GM12892 (cell line): ENCODE measurements at regions not wholly inside any gene's neighbourhood (a gene's known extent, or its start where the extent isn't known, plus 50 kb on each side); places are given as distances from the start of the nearest gene placed in this dataset.

Experiments used
- DNase-seq: peaks from one replicate; pipeline ENCODE4 v3.0.0; 2011; ENCODE audit not compliant: insufficient read length
- FAIRE-seq: peaks from 2 replicates; lab custom pipeline; 2011; peaks lifted over from hg19 to GRCh38; lab: Jason Lieb, UNC
- POLR2A ChIP-seq: IDR thresholded peaks from 2 replicates; pipeline ENCODE4 v1.6.1; 2011; ENCODE audit warnings: low read depth, low read length, control low read depth
- POLR2AphosphoS5 ChIP-seq: IDR thresholded peaks from 2 replicates; pipeline ENCODE4 v1.6.1; 2011; ENCODE audit warnings: low read depth, low read length, control low read depth
- TAF1 ChIP-seq: IDR thresholded peaks from 2 replicates; pipeline ENCODE4 v1.6.1; 2011; ENCODE audit warnings: low read depth, mild to moderate bottlenecking, control low read depth, low read length, borderline replicate concordance

GRCh38 chr13:80201694-80202468 is 139.0 kb downstream of the SPRY2 start:
- TF ChIP-seq POLR2A: no peak
- no peak for TF ChIP-seq POLR2AphosphoS5
- TF ChIP-seq TAF1: no peak
- no peak for FAIRE-seq
- DNase-seq: no peak

- FAIRE-seq (no peak), DNase-seq (no peak)
- TF ChIP-seq TAF1: no peak
- no peak for TF ChIP-seq POLR2A
- TF ChIP-seq POLR2AphosphoS5: no peak
These were observed 141.2 kb downstream of the SPRY2 start for GRCh38 chr13:80199585-80200292.

- no peak for DNase-seq
- TF ChIP-seq POLR2A: no peak
- no peak for TF ChIP-seq POLR2AphosphoS5
- TF ChIP-seq TAF1: no peak
- no peak for FAIRE-seq
These were observed 141.9 kb downstream of the SPRY2 start for GRCh38 chr13:80199067-80199466.

- TF ChIP-seq POLR2A (no peak), POLR2AphosphoS5 (no peak), TAF1 (no peak)
- FAIRE-seq: no peak
- no peak for DNase-seq
These were observed 144.2 kb downstream of the SPRY2 start for GRCh38 chr13:80196756-80197155.

- FAIRE-seq (no peak), DNase-seq (no peak)
- TF ChIP-seq POLR2AphosphoS5 (no peak), POLR2A (no peak), TAF1 (no peak)
These were observed 145.3 kb downstream of the SPRY2 start for GRCh38 chr13:80195649-80196048.

GRCh38 chr13:80189889-80190597 is 150.9 kb downstream of the SPRY2 start:
- no peak for TF ChIP-seq POLR2AphosphoS5
- no peak for TF ChIP-seq TAF1
- no peak for TF ChIP-seq POLR2A
- DNase-seq (no peak), FAIRE-seq (no peak)

GRCh38 chr13:80180740-80181355 is 160.1 kb downstream of the SPRY2 start:
- TF ChIP-seq POLR2A (no peak), POLR2AphosphoS5 (no peak), TAF1 (no peak)
- DNase-seq: no peak

GRCh38 chr13:80177327-80177726 is 163.6 kb downstream of the SPRY2 start:
- DNase-seq (no peak), FAIRE-seq (no peak)
- TF ChIP-seq TAF1: no peak
- TF ChIP-seq POLR2AphosphoS5: no peak
- TF ChIP-seq POLR2A: no peak

More at GRCh38 chr13:80180740-80181355, 160.1 kb downstream of the SPRY2 start:
- no peak for FAIRE-seq

- FAIRE-seq: no peak
- DNase-seq: no peak
- TF ChIP-seq TAF1 (no peak), POLR2AphosphoS5 (no peak), POLR2A (no peak)
These were observed 167.7 kb downstream of the SPRY2 start for GRCh38 chr13:80173224-80173623.

GRCh38 chr13:80171096-80171495 is 169.8 kb downstream of the SPRY2 start:
- no peak for TF ChIP-seq POLR2A
- no peak for TF ChIP-seq POLR2AphosphoS5
- TF ChIP-seq TAF1: no peak
- no peak for DNase-seq
- FAIRE-seq: no peak
